C4-2B (cell line): ENCODE measurements at regions not wholly inside any gene's neighbourhood (a gene's known extent, or its start where the extent isn't known, plus 50 kb on each side); places are given as distances from the start of the nearest gene placed in this dataset.

Experiments used
- CTCF ChIP-seq: fragments of 450-650 bp; conservative IDR thresholded peaks from 2 replicates; pipeline ENCODE4 v1.5.1; 2017; ENCODE audit warnings: mild to moderate bottlenecking
- ZFX ChIP-seq: fragments of 450-650 bp; IDR thresholded peaks from 2 replicates; pipeline ENCODE4 v1.6.1; 2017

GRCh38 chr4:18391354-18391728, 369.8 kb upstream of the LCORL start:
- no peak for TF ChIP-seq CTCF
- no peak for TF ChIP-seq ZFX
